HAP-1 (cell line): ENCODE measurements at regions not wholly inside any gene's neighbourhood (a gene's known extent, or its start where the extent isn't known, plus 50 kb on each side); places are given as distances from the start of the nearest gene placed in this dataset.

Experiments
- DNase-seq, 2 experiments: peaks; one replicate each; pipeline ENCODE4 v3.0.0-alpha.2; 2016 to 2020; ENCODE audit warnings: low spot score in 2 of 2
- H3K27me3 ChIP-seq: fragments of 250-450 bp; sonication (Bioruptor Pico); 2 replicates; pipeline ENCODE4 v1.5.1; 2020; ENCODE audit warnings: low read depth, mild to moderate bottlenecking, moderate library complexity
- H3K36me3 ChIP-seq: fragments of 250-450 bp; sonication (Bioruptor Pico); replicated peaks from 2 replicates; pipeline ENCODE4 v1.5.1; 2020; ENCODE audit warnings: mild to moderate bottlenecking
- H3K4me1 ChIP-seq: fragments of 250-450 bp; sonication (Bioruptor Pico); 2 replicates; pipeline ENCODE4 v1.5.1; 2020; ENCODE audit warnings: mild to moderate bottlenecking
- H3K4me3 ChIP-seq: fragments of 250-450 bp; sonication (Bioruptor Pico); 2 replicates; pipeline ENCODE4 v1.5.1; 2020; ENCODE audit warnings: mild to moderate bottlenecking, moderate library complexity
- H3K9me3 ChIP-seq: fragments of 250-450 bp; sonication (Bioruptor Pico); 2 replicates; pipeline ENCODE4 v1.5.1; 2020; ENCODE audit warnings: mild to moderate bottlenecking, moderate library complexity
- in situ Hi-C: fragments of 300-500 bp; cut with MboI; formaldehyde crosslinking; loops from 3 replicates; pipeline ENCODE4 v1.14.3; 2020; ENCODE audit warnings: low sequenced_read_pairs, inconsistent platforms, mixed read lengths

GRCh38 chr15:94777037-94777436 lies 545.7 kb downstream of the MCTP2 start:
- in situ Hi-C loops = no loop called here
- no peak for DNase-seq
- Histone ChIP-seq H3K4me3 (no peak overlapping the region), H3K4me1 (no peaks in the 10 kb centered on the region), H3K27me3 (no peaks in the 10 kb centered on the region), H3K9me3 (no peaks in the 10 kb centered on the region), H3K36me3 (no peaks in the 10 kb centered on the region)

- Histone ChIP-seq H3K4me1 (no peaks in the 10 kb centered on the region), H3K9me3 (no peaks in the 10 kb centered on the region), H3K4me3 (no peak overlapping the region), H3K27me3 (no peaks in the 10 kb centered on the region), H3K36me3 (no peaks in the 10 kb centered on the region)
- in situ Hi-C loops = no loop called here
- no peak for DNase-seq
Measured at GRCh38 chr15:94778840-94779239, 547.5 kb downstream of the MCTP2 start.

- Histone ChIP-seq H3K4me1 (no peaks in the 10 kb centered on the region), H3K9me3 (no peaks in the 10 kb centered on the region), H3K4me3 (no peak overlapping the region), H3K27me3 (no peaks in the 10 kb centered on the region), H3K36me3 (no peaks in the 10 kb centered on the region)
- DNase-seq = no peak
- in situ Hi-C loops = no loop called here
Measured at GRCh38 chr15:94780166-94780565, 548.8 kb downstream of the MCTP2 start.

GRCh38 chr15:94785091-94785490 lies 553.7 kb downstream of the MCTP2 start:
- Histone ChIP-seq H3K36me3 (no peaks in the 10 kb centered on the region), H3K4me3 (no peak overlapping the region), H3K4me1 (no peaks in the 10 kb centered on the region), H3K9me3 (no peaks in the 10 kb centered on the region), H3K27me3 (no peaks in the 10 kb centered on the region)
- in situ Hi-C loops = no loop called here
- DNase-seq = no peak

GRCh38 chr15:94791008-94791407 lies 559.6 kb downstream of the MCTP2 start:
- H3K4me3 ChIP-seq = no peak overlapping the region
- H3K27me3 ChIP-seq = no peaks in the 10 kb centered on the region
- no peaks in the 10 kb centered on the region for H3K4me1 ChIP-seq
- no peaks in the 10 kb centered on the region for H3K9me3 ChIP-seq
- in situ Hi-C loops = no loop called here
- no peaks in the 10 kb centered on the region for H3K36me3 ChIP-seq
- no peak for DNase-seq

- in situ Hi-C loops = no loop called here
- no peaks in the 10 kb centered on the region for H3K27me3 ChIP-seq
- H3K36me3 ChIP-seq = no peaks in the 10 kb centered on the region
- no peak for DNase-seq
- no peaks in the 10 kb centered on the region for H3K9me3 ChIP-seq
- no peak overlapping the region for H3K4me3 ChIP-seq
- H3K4me1 ChIP-seq = no peaks in the 10 kb centered on the region
Measured at GRCh38 chr15:94791510-94791909, 560.1 kb downstream of the MCTP2 start.

GRCh38 chr15:94792196-94792595 lies 560.8 kb downstream of the MCTP2 start:
- no peak for DNase-seq
- no peaks in the 10 kb centered on the region for H3K27me3 ChIP-seq
- H3K36me3 ChIP-seq = no peaks in the 10 kb centered on the region
- no peaks in the 10 kb centered on the region for H3K9me3 ChIP-seq
- H3K4me1 ChIP-seq = no peaks in the 10 kb centered on the region
- in situ Hi-C loops = no loop called here
- no peak overlapping the region for H3K4me3 ChIP-seq

- Histone ChIP-seq H3K27me3 (no peaks in the 10 kb centered on the region), H3K4me3 (no peak overlapping the region), H3K4me1 (no peaks in the 10 kb centered on the region), H3K36me3 (no peaks in the 10 kb centered on the region), H3K9me3 (no peaks in the 10 kb centered on the region)
- DNase-seq = no peak
- in situ Hi-C loops = no loop called here
Measured at GRCh38 chr15:94793207-94793606, 561.8 kb downstream of the MCTP2 start.

GRCh38 chr15:94793641-94794040 lies 562.3 kb downstream of the MCTP2 start:
- no peak for DNase-seq
- in situ Hi-C loops = no loop called here
- Histone ChIP-seq H3K36me3 (no peaks in the 10 kb centered on the region), H3K9me3 (no peaks in the 10 kb centered on the region), H3K4me3 (no peak overlapping the region), H3K4me1 (no peaks in the 10 kb centered on the region), H3K27me3 (no peaks in the 10 kb centered on the region)

- no peak for DNase-seq
- Histone ChIP-seq H3K9me3 (no peaks in the 10 kb centered on the region), H3K4me1 (no peaks in the 10 kb centered on the region), H3K27me3 (no peaks in the 10 kb centered on the region), H3K4me3 (no peak overlapping the region), H3K36me3 (no peaks in the 10 kb centered on the region)
- in situ Hi-C loops = no loop called here
Measured at GRCh38 chr15:94804613-94805012, 573.3 kb downstream of the MCTP2 start.

- H3K27me3 ChIP-seq = no peaks in the 10 kb centered on the region
- no peaks in the 10 kb centered on the region for H3K4me1 ChIP-seq
- H3K9me3 ChIP-seq = no peaks in the 10 kb centered on the region
- H3K36me3 ChIP-seq = no peaks in the 10 kb centered on the region
- in situ Hi-C loops = no loop called here
- no peak overlapping the region for H3K4me3 ChIP-seq
- no peak for DNase-seq
Measured at GRCh38 chr15:94815110-94815731, 583.9 kb downstream of the MCTP2 start.

GRCh38 chr15:94815914-94816313 lies 584.6 kb downstream of the MCTP2 start:
- in situ Hi-C loops = no loop called here
- no peak for DNase-seq

GRCh38 chr15:94829887-94830884 lies 598.8 kb downstream of the MCTP2 start:
- in situ Hi-C loops = loop anchor here (10.0 kb wide), 1 partner anchor 65 kb away; no protein-coding TSS in a partner anchor
- H3K9me3 ChIP-seq = no peaks in the 10 kb centered on the region
- DNase-seq = no peak
- H3K36me3 ChIP-seq = no peaks in the 10 kb centered on the region
- no peak overlapping the region for H3K4me3 ChIP-seq
- H3K4me1 ChIP-seq = no peaks in the 10 kb centered on the region
- no peaks in the 10 kb centered on the region for H3K27me3 ChIP-seq

More at GRCh38 chr15:94815914-94816313, 584.6 kb downstream of the MCTP2 start:
- H3K4me3 ChIP-seq = no peak overlapping the region
- H3K27me3 ChIP-seq = no peaks in the 10 kb centered on the region
- no peaks in the 10 kb centered on the region for H3K4me1 ChIP-seq
- H3K36me3 ChIP-seq = no peaks in the 10 kb centered on the region
- no peaks in the 10 kb centered on the region for H3K9me3 ChIP-seq

GRCh38 chr15:94834000-94834399 lies 602.6 kb downstream of the MCTP2 start:
- H3K36me3 ChIP-seq = no peaks in the 10 kb centered on the region
- DNase-seq = no peak
- H3K4me3 ChIP-seq = no peak overlapping the region
- no peaks in the 10 kb centered on the region for H3K27me3 ChIP-seq
- in situ Hi-C loops = no loop called here
- no peaks in the 10 kb centered on the region for H3K4me1 ChIP-seq
- H3K9me3 ChIP-seq = no peaks in the 10 kb centered on the region
